Prostate gland (tissue), 2 donors: ENCODE measurements at regions not wholly inside any gene's neighbourhood (a gene's known extent, or its start where the extent isn't known, plus 50 kb on each side); places are given as distances from the start of the nearest gene placed in this dataset.

ENCODE experiments used
- DNase-seq: peaks from one replicate; pipeline ENCODE4 v3.0.0-alpha.2; 2019; ENCODE audit warnings: low spot score
- H3K27ac ChIP-seq, 2 donors: fragments of 200-600 bp; sonication (generic); 2 replicates each; pipeline ENCODE4 v1.5.1; 2017 to 2019
- H3K27me3 ChIP-seq: fragments of 200-600 bp; sonication (generic); replicated peaks from 2 replicates; pipeline ENCODE4 v1.5.1; 2019; ENCODE audit not compliant: insufficient read depth
- H3K36me3 ChIP-seq, 2 donors: fragments of 200-600 bp; sonication (generic); 1 replicate in 1 of 2; 2 replicates in 1 of 2; pipeline versions ENCODE4 v1.5.1 to v1.8.1; 2017 to 2019
- H3K4me1 ChIP-seq: fragments of 200-600 bp; sonication (generic); replicated peaks from 2 replicates; pipeline ENCODE4 v1.5.1; 2019
- H3K4me3 ChIP-seq, 2 donors: fragments of 200-600 bp; sonication (generic); 2 replicates each; pipeline ENCODE4 v1.5.1; 2017 to 2019
- H3K9me3 ChIP-seq: fragments of 200-600 bp; sonication (generic); 2 replicates; pipeline ENCODE4 v1.5.1; 2017
- CTCF ChIP-seq, 4 experiments: fragments of 200-600 bp in 2 of 4; fragments of 450-650 bp in 2 of 4; sonication (generic) in 2 of 4; IDR thresholded peaks; 1 replicate in 3 of 4; 2 replicates in 1 of 4; pipeline ENCODE4 v1.5.1; 2016 to 2019; ENCODE audit warnings: antibody characterized with exemption in 4 of 4, mild to moderate bottlenecking in 2 of 4, moderate library complexity in 2 of 4
- POLR2A ChIP-seq: fragments of 450-650 bp; IDR thresholded peaks from one replicate; pipeline ENCODE4 v1.6.1; 2016; ENCODE audit warnings: antibody characterized with exemption, mild to moderate bottlenecking
- POLR2AphosphoS5 ChIP-seq: sonication (generic); formaldehyde crosslinking; IDR thresholded peaks from one replicate; pipeline ENCODE4 v1.6.1; 2017; ENCODE audit warnings: antibody characterized with exemption
- WGBS: methylation state at CpG from one replicate; pipeline ENCODE4 v1.1.5; 2018; 5-methylcytosine and 5-hydroxymethylcytosine counted together
- intact Hi-C: fragments of 100-400 bp; cut with DNase I; formaldehyde crosslinking; loops from one replicate; pipeline ENCODE4 v1.14.2; 2022

DNA sequence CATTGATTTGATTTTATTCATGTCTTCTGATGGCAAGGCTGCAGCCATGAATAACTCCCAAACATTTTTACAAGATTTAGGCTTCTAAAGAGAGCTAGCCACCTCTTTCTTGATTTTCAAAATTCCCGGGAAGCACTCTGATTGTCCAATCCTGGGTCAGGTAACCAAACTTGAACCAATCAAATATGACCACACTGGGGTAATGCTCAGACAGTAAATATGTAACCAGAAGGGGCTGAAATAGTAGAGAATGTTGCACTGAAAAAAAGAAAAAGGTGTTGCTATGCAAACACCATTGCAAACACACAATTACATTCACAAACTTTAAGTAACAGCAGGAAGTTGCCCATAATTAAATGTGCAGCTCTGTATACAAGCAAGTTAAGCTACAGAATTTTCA, 112.9 kb upstream of the IQCM start:
- no peak overlapping the region for H3K27ac ChIP-seq
- no peaks in the 10 kb centered on the region for H3K36me3 ChIP-seq
- H3K4me1 ChIP-seq, result no peaks in the 10 kb centered on the region
- 95% methylated on average over 1 of the region's 1 CpG for WGBS
- intact Hi-C loops, result no loop called here
- no peak overlapping the region for H3K4me3 ChIP-seq
- H3K27me3 ChIP-seq, result no peaks in the 10 kb centered on the region
- H3K9me3 ChIP-seq, result no peaks in the 10 kb centered on the region
- no peak for DNase-seq
- TF ChIP-seq POLR2AphosphoS5, result no peak
- no peak for TF ChIP-seq CTCF (IDR thresholded peaks at IDR 0.05)
- TF ChIP-seq POLR2A, result no peak

DNA sequence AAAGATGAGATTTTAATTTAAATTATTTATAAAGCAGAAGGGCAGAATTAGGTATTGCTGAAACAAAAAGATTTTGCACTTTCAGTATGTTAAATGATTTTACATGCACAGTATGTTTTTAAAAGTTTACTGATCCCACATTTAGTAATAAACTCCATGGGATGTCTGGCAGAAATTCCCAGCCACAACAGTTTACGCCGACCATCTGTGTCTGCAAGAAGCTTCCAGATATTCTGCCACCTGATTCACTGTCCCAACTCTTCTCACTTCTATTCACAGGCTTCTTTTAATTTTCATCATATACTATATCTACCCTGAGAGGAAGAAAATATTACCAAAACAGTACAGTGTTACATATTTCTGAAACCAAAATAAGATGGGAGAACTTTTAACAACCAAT, 115.8 kb upstream of the IQCM start:
- Histone ChIP-seq H3K4me3 (no peak overlapping the region), H3K36me3 (no peaks in the 10 kb centered on the region), H3K27ac (no peak overlapping the region), H3K27me3 (no peaks in the 10 kb centered on the region), H3K4me1 (no peaks in the 10 kb centered on the region), H3K9me3 (no peaks in the 10 kb centered on the region)
- WGBS, result 73% methylated on average over 2 of the region's 2 CpGs
- intact Hi-C loops, result no loop called here
- TF ChIP-seq POLR2AphosphoS5 (no peak), POLR2A (no peak), CTCF (IDR thresholded peaks at IDR 0.05) (no peak)
- no peak for DNase-seq

- Histone ChIP-seq H3K4me3 (no peak overlapping the region), H3K27me3 (no peaks in the 10 kb centered on the region), H3K9me3 (no peaks in the 10 kb centered on the region), H3K36me3 (no peaks in the 10 kb centered on the region), H3K4me1 (no peaks in the 10 kb centered on the region), H3K27ac (no peak overlapping the region)
- no peak for DNase-seq
- no peak for TF ChIP-seq POLR2AphosphoS5
- intact Hi-C loops, result no loop called here
- whole genome bisulfite sequencing, result 71% methylated on average over 3 of the region's 3 CpGs
Observed at GRCh38 chr4:149932188-149932587, 116.5 kb upstream of the IQCM start.

GRCh38 chr4:149933120-149933519, 117.5 kb upstream of the IQCM start:
- intact Hi-C loops, result no loop called here

DNA sequence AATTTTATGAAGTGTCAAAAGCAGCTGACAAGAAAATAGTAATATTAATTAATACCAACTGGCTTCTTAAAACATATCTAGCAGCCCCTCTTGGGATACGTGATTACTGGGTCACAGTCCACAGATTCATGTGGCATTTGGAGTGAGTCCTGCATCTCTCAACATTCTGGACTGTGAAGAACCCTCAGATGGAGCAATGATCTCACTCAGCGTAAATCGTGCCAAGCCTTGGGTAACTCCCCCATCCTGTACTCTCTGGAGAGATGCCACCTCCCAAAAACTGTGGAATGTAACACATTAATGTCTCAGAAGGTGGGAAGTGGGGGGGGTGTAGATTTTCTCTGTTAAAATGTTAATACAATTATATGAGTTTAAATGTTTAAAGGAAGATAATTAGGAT, 118.2 kb upstream of the IQCM start:
- Histone ChIP-seq H3K27ac (no peak overlapping the region), H3K4me3 (no peak overlapping the region), H3K27me3 (no peaks in the 10 kb centered on the region), H3K4me1 (no peaks in the 10 kb centered on the region), H3K9me3 (no peaks in the 10 kb centered on the region), H3K36me3 (no peaks in the 10 kb centered on the region)
- DNase-seq, result no peak
- intact Hi-C loops, result no loop called here
- TF ChIP-seq POLR2A, result no peak
- 37% methylated on average over 3 of the region's 3 CpGs for WGBS

More at GRCh38 chr4:149933120-149933519, 117.5 kb upstream of the IQCM start:
- TF ChIP-seq POLR2AphosphoS5, result no peak
- TF ChIP-seq CTCF (IDR thresholded peaks at IDR 0.05), result no peak
- no peak for TF ChIP-seq POLR2A
- Histone ChIP-seq H3K9me3 (no peaks in the 10 kb centered on the region), H3K4me1 (no peaks in the 10 kb centered on the region), H3K36me3 (no peaks in the 10 kb centered on the region), H3K27me3 (no peaks in the 10 kb centered on the region), H3K4me3 (no peak overlapping the region), H3K27ac (no peak overlapping the region)
- DNase-seq, result no peak
- WGBS, result 0% methylated on average over 1 of the region's 1 CpG

GRCh38 chr4:149949381-149949780, 128.9 kb upstream of the DCLK2 start:
- no peaks in the 10 kb centered on the region for H3K4me1 ChIP-seq
- TF ChIP-seq CTCF (IDR thresholded peaks at IDR 0.05) (no peak), POLR2A (no peak), POLR2AphosphoS5 (no peak)
- intact Hi-C loops, result no loop called here
- H3K27me3 ChIP-seq, result no peaks in the 10 kb centered on the region
- DNase-seq, result no peak
- no peak overlapping the region for H3K4me3 ChIP-seq
- H3K27ac ChIP-seq, result no peak overlapping the region
- H3K9me3 ChIP-seq, result no peaks in the 10 kb centered on the region
- no peaks in the 10 kb centered on the region for H3K36me3 ChIP-seq
- 68% methylated on average over 5 of the region's 5 CpGs for WGBS
